PC-3 (cell line): ENCODE measurements at regions not wholly inside any gene's neighbourhood (a gene's known extent, or its start where the extent isn't known, plus 50 kb on each side); places are given as distances from the start of the nearest gene placed in this dataset.

Source experiments
- ATAC-seq: fragments of 200-7000 bp; cut with Tn5 transposase; 2 replicates; pipeline ENCODE4 v1.9.1; 2020; ENCODE audit warnings: mild to moderate bottlenecking, moderate library complexity
- BruUV-seq: library from RNA; stranded (reverse); fragments of 400-500 nt; replicated peaks from 2 replicates; lab custom pipeline; 2021; lab: Mats Ljungman, UMichigan
- CTCF ChIA-PET: fragments of 300-600 bp; sonication (Branson Sonifier 250); formaldehyde crosslinking; loops from one replicate; lab custom pipeline; 2022; ENCODE audit warnings: antibody characterized with exemption; lab: Charles Lee
- POLR2A ChIA-PET: fragments of 300-600 bp; sonication (Branson Sonifier 250); formaldehyde crosslinking; loops from one replicate; lab custom pipeline; 2022; ENCODE audit warnings: antibody characterized with exemption; ENCODE audit not compliant: unreplicated experiment; lab: Charles Lee
- DNase-seq: peaks from one replicate; pipeline ENCODE4 v3.0.0-alpha.2; 2015
- H2AFZ ChIP-seq: fragments of 300-600 bp; sonication (generic); 2 replicates; pipeline ENCODE4 v1.6.0; 2016; ENCODE audit warnings: antibody characterized with exemption, low read length
- H3F3A ChIP-seq: fragments of 300-600 bp; sonication (generic); one replicate; pipeline ENCODE4 v1.6.0; 2017; ENCODE audit warnings: antibody characterized with exemption, low read length, control low read depth, mild to moderate bottlenecking; ENCODE audit not compliant: unreplicated experiment
- H3K27ac ChIP-seq: fragments of 300-600 bp; sonication (generic); 2 replicates; pipeline ENCODE4 v1.5.1; 2016; ENCODE audit warnings: mild to moderate bottlenecking, low read length
- H3K27me3 ChIP-seq: fragments of 300-600 bp; sonication (generic); 2 replicates; pipeline ENCODE4 v1.6.1; 2016; ENCODE audit warnings: low read length, mixed read lengths
- H3K36me3 ChIP-seq: fragments of 300-600 bp; sonication (generic); 2 replicates; pipeline ENCODE4 v1.6.1; 2016; ENCODE audit warnings: low read depth, mixed run types, low read length, mixed read lengths
- H3K4me1 ChIP-seq: fragments of 300-600 bp; sonication (generic); 2 replicates; pipeline ENCODE4 v1.5.1; 2016; ENCODE audit warnings: low read length; ENCODE audit not compliant: insufficient read depth
- H3K4me2 ChIP-seq: fragments of 300-600 bp; sonication (generic); 2 replicates; pipeline ENCODE4 v1.6.0; 2016; ENCODE audit warnings: low read length
- H3K4me3 ChIP-seq: fragments of 300-600 bp; sonication (generic); 2 replicates; pipeline ENCODE4 v1.5.1; 2016; ENCODE audit warnings: mild to moderate bottlenecking, low read length, mixed read lengths
- H3K79me2 ChIP-seq: fragments of 300-600 bp; sonication (generic); 2 replicates; pipeline ENCODE4 v1.6.1; 2017; ENCODE audit warnings: low read length, mixed read lengths
- H3K9ac ChIP-seq: fragments of 300-600 bp; sonication (generic); 2 replicates; pipeline ENCODE4 v1.6.0; 2016; ENCODE audit warnings: mild to moderate bottlenecking, low read length
- H3K9me2 ChIP-seq: fragments of 300-600 bp; sonication (generic); replicated peaks from 2 replicates; pipeline ENCODE4 v1.6.1; 2016; ENCODE audit warnings: mixed run types, low read length, mixed read lengths
- H3K9me3 ChIP-seq: fragments of 300-600 bp; sonication (generic); 2 replicates; pipeline ENCODE4 v1.6.1; 2016; ENCODE audit warnings: low read length, mixed read lengths
- H4K20me1 ChIP-seq: fragments of 300-600 bp; sonication (generic); 2 replicates; pipeline ENCODE4 v1.6.1; 2016; ENCODE audit warnings: low read length, mixed read lengths
- CTCF ChIP-seq: fragments of 300-600 bp; sonication (generic); conservative IDR thresholded peaks from 2 replicates; pipeline ENCODE4 v1.5.1; 2017; ENCODE audit warnings: antibody characterized with exemption, low read depth, mild to moderate bottlenecking, low read length
- EZH2 ChIP-seq: fragments of 300-600 bp; sonication (generic); IDR thresholded peaks from one replicate; pipeline ENCODE4 v1.6.1; 2017; ENCODE audit warnings: antibody characterized with exemption, mild to moderate bottlenecking, low read length; ENCODE audit not compliant: unreplicated experiment
- EZH2phosphoT487 ChIP-seq: fragments of 300-600 bp; sonication (generic); IDR thresholded peaks from 2 replicates; pipeline ENCODE4 v1.6.1; 2018; ENCODE audit warnings: mild to moderate bottlenecking, antibody characterized with exemption, low read length, borderline replicate concordance
- intact Hi-C: fragments of 100-400 bp; cut with micrococcal nuclease; formaldehyde crosslinking; loops from 2 replicates; pipeline ENCODE4 v1.9.0; 2023

- Histone ChIP-seq H3K27ac (peak overlapping the region; percentile 36), H3K79me2 (no peaks in the 10 kb centered on the region), H3F3A (no peaks in the 10 kb centered on the region), H3K9me3 (no peaks in the 10 kb centered on the region), H3K9ac (no peak overlapping the region), H3K36me3 (no peaks in the 10 kb centered on the region), H3K9me2 (no peaks in the 10 kb centered on the region), H3K27me3 (no peaks in the 10 kb centered on the region), H3K4me3 (no peak overlapping the region), H3K4me1 (peaks cover 17% of the 10 kb centered on the region), H4K20me1 (no peaks in the 10 kb centered on the region), H3K4me2 (peak overlapping the region; percentile 55), H2AFZ (no peak overlapping the region)
- intact Hi-C loops = no loop called here
- ChIA-PET CTCF (no interaction called here), POLR2A (interaction anchor here (0.6 kb wide), 1 partner anchor 398 kb away, joined by 4 read pairs; no protein-coding TSS in a partner anchor)
- no peak for TF ChIP-seq EZH2phosphoT487
- no peak for TF ChIP-seq EZH2
- ATAC-seq (peak; percentile 73), DNase-seq (peak; percentile 61)
- BruUV-seq = no TSS peak
Measured at GRCh38 chr4:28879178-28879577, 1841.0 kb upstream of the PCDH7 start.

- no peak overlapping the region for H3K4me3 ChIP-seq
- H3K9ac ChIP-seq = no peak overlapping the region
- no peaks in the 10 kb centered on the region for H3K27me3 ChIP-seq
- H3K9me2 ChIP-seq = no peaks in the 10 kb centered on the region
- no peaks in the 10 kb centered on the region for H4K20me1 ChIP-seq
- no TSS peak for BruUV-seq
- H3K4me1 ChIP-seq = peaks cover 17% of the 10 kb centered on the region
- H3K27ac ChIP-seq = peak overlapping the region; percentile 31
- CTCF ChIA-PET = no interaction called here
- H3K9me3 ChIP-seq = no peaks in the 10 kb centered on the region
- POLR2A ChIA-PET = no interaction called here
- H3F3A ChIP-seq = no peaks in the 10 kb centered on the region
- intact Hi-C loops = no loop called here
- ATAC-seq (no peak), DNase-seq (no peak)
- no peak overlapping the region for H3K4me2 ChIP-seq
- no peak for TF ChIP-seq EZH2phosphoT487
- TF ChIP-seq CTCF = no peak
- TF ChIP-seq EZH2 = no peak
- H3K79me2 ChIP-seq = no peaks in the 10 kb centered on the region
- no peak overlapping the region for H2AFZ ChIP-seq
- no peaks in the 10 kb centered on the region for H3K36me3 ChIP-seq
Measured at GRCh38 chr4:28879900-28880299, 1840.3 kb upstream of the PCDH7 start.

- peaks cover 22% of the 10 kb centered on the region; the same call in 1 of the 2 replicates for H3K4me1 ChIP-seq
- no peaks in the 10 kb centered on the region for H3K9me3 ChIP-seq
- ChIA-PET POLR2A (no interaction called here), CTCF (no interaction called here)
- no peaks in the 10 kb centered on the region for H3K79me2 ChIP-seq
- intact Hi-C loops = no loop called here
- DNase-seq = peak; percentile 9
- H4K20me1 ChIP-seq = no peaks in the 10 kb centered on the region
- H3K4me3 ChIP-seq = no peak overlapping the region
- H2AFZ ChIP-seq = no peak overlapping the region
- no peak overlapping the region for H3K27ac ChIP-seq
- no peaks in the 10 kb centered on the region for H3K9me2 ChIP-seq
- ATAC-seq = no peak
- H3K27me3 ChIP-seq = no peaks in the 10 kb centered on the region
- TF ChIP-seq CTCF (no peak), EZH2phosphoT487 (no peak), EZH2 (no peak)
- no peak overlapping the region for H3K4me2 ChIP-seq
- H3K36me3 ChIP-seq = no peaks in the 10 kb centered on the region
- no peaks in the 10 kb centered on the region for H3F3A ChIP-seq
- no TSS peak for BruUV-seq
- H3K9ac ChIP-seq = no peak overlapping the region
Measured at GRCh38 chr4:28883211-28883610, 1837.0 kb upstream of the PCDH7 start.
